ENCODE measurements at regions not wholly inside any gene's neighbourhood (a gene's known extent, or its start where the extent isn't known, plus 50 kb on each side); places are given as distances from the start of the nearest gene placed in this dataset.

- no peak for TF ChIP-seq POLR2A (IDR thresholded peaks at IDR 0.05)
- no peak for TF ChIP-seq CTCF (IDR thresholded peaks at IDR 0.05 in 4 of 5, conservative IDR thresholded peaks at IDR 0.05 in 1 of 5)
These were observed 500.6 kb downstream of the XIRP2 start for GRCh38 chr2:167388901-167389300.

Measured in gastrocnemius medialis (tissue), 4 donors.